Calu3 (cell line): ENCODE measurements at regions not wholly inside any gene's neighbourhood (a gene's known extent, or its start where the extent isn't known, plus 50 kb on each side); places are given as distances from the start of the nearest gene placed in this dataset.
"Not testable (repeated sequence)": the region's sequence is repeated elsewhere in the genome, so short reads cannot be mapped to it uniquely, and the experiment has no call there.

Experiments used
- BruUV-seq: library from RNA; stranded (reverse); fragments of 400-500 nt; replicated peaks from 2 replicates; lab custom pipeline; 2021; lab: Mats Ljungman, UMichigan
- CTCF ChIA-PET: fragments of 300-600 bp; sonication (Branson Sonifier 250); formaldehyde crosslinking; loops from one replicate; lab custom pipeline; 2022; ENCODE audit warnings: antibody characterized with exemption; lab: Charles Lee
- DNase-seq: peaks from one replicate; pipeline ENCODE4 v3.0.0; 2022
- H3K27ac Mint-ChIP-seq: one replicate; pipeline ENCODE4 v1.8.0; 2022; ENCODE audit warnings: mixed read lengths; ENCODE audit not compliant: unreplicated experiment
- H3K27me3 Mint-ChIP-seq: one replicate; pipeline ENCODE4 v1.8.0; 2022; ENCODE audit warnings: mixed read lengths; ENCODE audit not compliant: unreplicated experiment
- H3K36me3 Mint-ChIP-seq: one replicate; pipeline ENCODE4 v1.8.0; 2022; ENCODE audit warnings: mild to moderate bottlenecking, moderate library complexity, mixed read lengths; ENCODE audit not compliant: insufficient read depth, unreplicated experiment
- H3K4me1 Mint-ChIP-seq: one replicate; pipeline ENCODE4 v1.8.0; 2022; ENCODE audit warnings: mild to moderate bottlenecking, low read depth, mixed read lengths; ENCODE audit not compliant: unreplicated experiment
- H3K4me3 Mint-ChIP-seq: one replicate; pipeline ENCODE4 v1.8.0; 2022; ENCODE audit warnings: mild to moderate bottlenecking, low read depth, moderate library complexity, mixed read lengths; ENCODE audit not compliant: unreplicated experiment
- H3K9me3 Mint-ChIP-seq: one replicate; pipeline ENCODE4 v1.8.0; 2022; ENCODE audit warnings: low read depth, mixed read lengths; ENCODE audit not compliant: unreplicated experiment
- intact Hi-C: fragments of 100-400 bp; cut with micrococcal nuclease; formaldehyde crosslinking; loops from one replicate; pipeline ENCODE4 v1.10.0; 2022; ENCODE audit not compliant: unreplicated experiment
- TF ChIP-seq, protein P1 (sequence below): fragments of 200-600 bp; IDR thresholded peaks from one replicate; pipeline ENCODE4 v1.8.0; 2022; ENCODE audit warnings: antibody characterized with exemption; ENCODE audit not compliant: unreplicated experiment

DNA sequence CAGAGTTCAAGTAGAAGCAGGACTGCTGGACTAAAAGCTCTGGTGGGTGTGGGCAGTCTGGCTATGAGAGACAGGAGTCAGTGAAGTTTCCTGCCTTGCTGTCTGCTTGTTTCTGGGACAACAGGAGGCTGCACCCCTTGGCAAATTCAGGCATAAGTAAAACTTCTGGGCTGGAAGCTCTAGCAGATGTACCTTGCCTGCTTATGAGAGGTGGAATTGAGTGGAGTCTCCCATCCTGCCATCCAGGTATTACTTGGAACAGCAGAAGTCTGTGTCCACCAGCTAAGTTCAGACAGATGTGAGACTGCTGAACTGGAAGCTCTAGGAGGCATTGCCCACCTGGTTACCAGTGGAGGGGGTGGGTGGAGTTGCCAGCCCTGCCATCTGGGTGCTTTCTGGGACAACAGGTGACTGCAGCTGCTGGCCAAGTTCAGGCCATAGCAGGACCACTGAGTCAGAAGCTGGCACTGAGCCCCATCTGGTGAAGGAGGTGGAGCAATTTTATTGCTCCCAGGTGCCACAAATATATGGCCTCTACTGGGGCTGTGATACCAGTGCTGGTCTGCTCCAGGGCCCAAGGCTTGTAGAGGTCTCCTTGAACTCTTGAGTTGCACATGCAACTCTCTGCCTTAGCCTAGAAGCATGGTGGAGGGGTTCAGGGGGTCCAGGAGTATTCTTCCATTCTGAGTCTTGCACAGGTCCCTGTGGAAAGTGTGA, 199.4 kb upstream of the FN1 start:
- H3K9me3 Mint-ChIP-seq: peaks cover 17% of the 10 kb centered on the region
- no peak overlapping the region for H3K4me3 Mint-ChIP-seq
- BruUV-seq: no TSS peak
- peaks cover 11% of the 10 kb centered on the region for H3K4me1 Mint-ChIP-seq
- CTCF ChIA-PET: interaction anchor here (0.6 to 1.1 kb wide), 2 partner anchors 104 to 193 kb away, joined by 3 read pairs; no protein-coding TSS in a partner anchor
- peak overlapping the region; percentile 68 for H3K27ac Mint-ChIP-seq
- TF ChIP-seq, protein P1, sequence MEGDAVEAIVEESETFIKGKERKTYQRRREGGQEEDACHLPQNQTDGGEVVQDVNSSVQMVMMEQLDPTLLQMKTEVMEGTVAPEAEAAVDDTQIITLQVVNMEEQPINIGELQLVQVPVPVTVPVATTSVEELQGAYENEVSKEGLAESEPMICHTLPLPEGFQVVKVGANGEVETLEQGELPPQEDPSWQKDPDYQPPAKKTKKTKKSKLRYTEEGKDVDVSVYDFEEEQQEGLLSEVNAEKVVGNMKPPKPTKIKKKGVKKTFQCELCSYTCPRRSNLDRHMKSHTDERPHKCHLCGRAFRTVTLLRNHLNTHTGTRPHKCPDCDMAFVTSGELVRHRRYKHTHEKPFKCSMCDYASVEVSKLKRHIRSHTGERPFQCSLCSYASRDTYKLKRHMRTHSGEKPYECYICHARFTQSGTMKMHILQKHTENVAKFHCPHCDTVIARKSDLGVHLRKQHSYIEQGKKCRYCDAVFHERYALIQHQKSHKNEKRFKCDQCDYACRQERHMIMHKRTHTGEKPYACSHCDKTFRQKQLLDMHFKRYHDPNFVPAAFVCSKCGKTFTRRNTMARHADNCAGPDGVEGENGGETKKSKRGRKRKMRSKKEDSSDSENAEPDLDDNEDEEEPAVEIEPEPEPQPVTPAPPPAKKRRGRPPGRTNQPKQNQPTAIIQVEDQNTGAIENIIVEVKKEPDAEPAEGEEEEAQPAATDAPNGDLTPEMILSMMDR: no peak
- DNase-seq: no peak
- H3K36me3 Mint-ChIP-seq: no peaks in the 10 kb centered on the region
- H3K27me3 Mint-ChIP-seq: no peaks in the 10 kb centered on the region
- intact Hi-C loops: no loop called here

DNA sequence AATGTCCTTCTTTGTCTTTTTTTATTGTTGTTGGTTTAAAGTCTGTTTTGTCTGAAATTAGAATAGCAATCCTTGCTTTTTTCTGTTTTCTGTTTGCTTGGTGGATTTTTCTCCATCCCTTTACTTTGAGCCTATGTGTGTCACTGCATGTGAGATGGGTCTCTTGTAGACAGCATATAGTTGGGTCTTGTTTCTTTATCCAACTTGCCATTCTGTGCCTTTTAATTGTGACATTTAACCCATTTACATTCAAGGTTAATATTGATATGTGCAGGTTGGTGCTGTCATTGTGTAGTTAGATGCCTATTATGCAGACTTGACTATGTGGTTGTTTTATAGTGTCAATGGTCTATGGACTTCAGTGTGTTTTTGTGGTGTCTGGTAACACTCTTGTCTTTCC, 197.5 kb upstream of the FN1 start:
- CTCF ChIA-PET: no interaction called here

DNA sequence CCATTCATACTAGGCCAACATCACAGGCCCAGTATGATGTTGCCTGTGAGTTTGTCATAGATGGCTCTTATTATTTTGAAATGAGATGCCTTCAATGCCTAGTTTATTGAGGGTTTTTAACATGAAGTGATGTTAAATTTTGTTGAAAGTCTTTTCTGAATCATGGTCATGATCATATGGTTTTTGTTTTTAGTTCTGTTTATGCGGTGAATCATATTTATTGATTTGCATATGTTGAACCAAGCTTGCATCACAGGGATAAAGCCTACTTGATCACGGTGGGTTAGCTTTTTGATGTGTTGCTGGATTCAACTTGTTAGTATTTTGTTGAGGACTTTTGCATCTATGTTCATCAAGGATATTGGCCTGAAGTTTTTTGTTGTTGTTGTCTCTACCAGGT, 195.8 kb upstream of the FN1 start:
- H3K36me3 Mint-ChIP-seq: no peaks in the 10 kb centered on the region
- CTCF ChIA-PET: no interaction called here

More for the DNA sequence above, 197.5 kb upstream of the FN1 start:
- H3K9me3 Mint-ChIP-seq: peaks cover 8% of the 10 kb centered on the region
- H3K27ac Mint-ChIP-seq: no peak overlapping the region
- peaks cover 11% of the 10 kb centered on the region for H3K4me1 Mint-ChIP-seq
- TF ChIP-seq, protein P1: no peak
- H3K27me3 Mint-ChIP-seq: no peaks in the 10 kb centered on the region
- BruUV-seq: no TSS peak
- DNase-seq: no peak
- intact Hi-C loops: no loop called here
- H3K4me3 Mint-ChIP-seq: no peak overlapping the region
- no peaks in the 10 kb centered on the region for H3K36me3 Mint-ChIP-seq

DNA sequence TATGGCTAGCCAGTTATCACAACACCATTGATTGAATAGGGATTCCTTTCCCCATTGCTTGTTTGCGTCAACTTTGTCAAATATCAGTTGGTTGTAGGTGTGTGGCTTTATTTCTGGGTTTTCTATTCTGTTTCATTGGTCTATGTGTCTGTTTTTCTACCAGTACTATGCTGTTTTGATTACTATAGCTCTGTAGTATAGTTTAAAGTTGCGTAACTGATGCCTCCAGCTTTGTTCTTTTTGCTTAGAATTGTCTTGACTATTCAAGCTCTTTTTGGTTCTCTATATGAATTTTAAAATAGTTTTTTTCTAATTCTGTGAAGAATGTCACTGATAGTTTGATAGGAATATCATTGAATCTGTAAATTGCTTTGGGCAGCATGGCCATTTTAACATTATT, 194.9 kb upstream of the FN1 start:
- H3K4me3 Mint-ChIP-seq, H3K36me3 Mint-ChIP-seq, DNase-seq, H3K27ac Mint-ChIP-seq, CTCF ChIA-PET, H3K4me1 Mint-ChIP-seq, H3K27me3 Mint-ChIP-seq, H3K9me3 Mint-ChIP-seq, intact Hi-C loops, BruUV-seq: not testable (repeated sequence)

More for the DNA sequence above, 195.8 kb upstream of the FN1 start:
- DNase-seq: no peak
- H3K27me3 Mint-ChIP-seq: no peaks in the 10 kb centered on the region
- H3K4me3 Mint-ChIP-seq: no peak overlapping the region
- TF ChIP-seq, protein P1: no peak
- BruUV-seq: no TSS peak
- H3K9me3 Mint-ChIP-seq: peaks cover 6% of the 10 kb centered on the region
- peaks cover 11% of the 10 kb centered on the region for H3K4me1 Mint-ChIP-seq
- intact Hi-C loops: no loop called here
- no peak overlapping the region for H3K27ac Mint-ChIP-seq

DNA sequence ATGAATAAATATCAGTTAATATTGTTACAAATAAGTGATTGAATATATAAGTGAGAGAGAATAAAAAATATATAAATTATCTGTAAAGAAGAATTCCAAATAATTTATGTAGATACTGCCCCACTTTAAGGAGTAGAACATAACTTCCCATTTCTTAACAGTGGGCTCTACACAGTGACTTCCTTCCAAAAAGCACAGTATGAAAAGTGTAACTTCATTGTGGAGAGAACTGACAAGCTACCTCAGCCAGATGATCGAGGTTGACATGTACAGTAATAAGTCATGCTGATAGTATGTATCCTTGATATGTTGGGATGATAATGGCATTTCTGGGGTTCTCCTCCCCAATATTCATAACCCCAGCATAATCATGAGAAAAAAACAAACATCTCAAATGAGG, 191.9 kb upstream of the FN1 start:
- TF ChIP-seq, protein P1: no peak
- Mint-ChIP-seq H3K36me3 (no peaks in the 10 kb centered on the region), H3K4me1 (no peaks in the 10 kb centered on the region), H3K27ac (no peak overlapping the region), H3K27me3 (no peaks in the 10 kb centered on the region), H3K4me3 (no peak overlapping the region), H3K9me3 (no peaks in the 10 kb centered on the region)
- no peak for DNase-seq
- CTCF ChIA-PET: no interaction called here
- no TSS peak for BruUV-seq
- intact Hi-C loops: no loop called here
